IPS-20b (cell line): ENCODE measurements at regions not wholly inside any gene's neighbourhood (a gene's known extent, or its start where the extent isn't known, plus 50 kb on each side); places are given as distances from the start of the nearest gene placed in this dataset.

Experiments
- H3K27ac ChIP-seq: one replicate; pipeline ENCODE4 v1.5.1; 2013; ENCODE audit warnings: low read length
- H3K27me3 ChIP-seq: 2 replicates; pipeline ENCODE4 v1.6.1; 2013; ENCODE audit warnings: mild to moderate bottlenecking, low read length, inconsistent platforms; ENCODE audit not compliant: insufficient read depth
- H3K36me3 ChIP-seq: 2 replicates; pipeline ENCODE4 v1.6.1; 2013; ENCODE audit warnings: low read depth, mild to moderate bottlenecking, inconsistent platforms, low read length, moderate library complexity; ENCODE audit not compliant: insufficient read depth
- H3K4me1 ChIP-seq: 2 replicates; pipeline ENCODE4 v1.6.1; 2013; ENCODE audit warnings: mild to moderate bottlenecking, control low read depth, inconsistent platforms, low read length, moderate library complexity; ENCODE audit not compliant: insufficient read depth
- H3K4me3 ChIP-seq: 2 replicates; pipeline ENCODE4 v1.5.1; 2013; ENCODE audit warnings: mild to moderate bottlenecking, low read length, inconsistent platforms
- H3K9ac ChIP-seq: 2 replicates; pipeline ENCODE4 v1.6.1; 2013; ENCODE audit warnings: low read depth, mild to moderate bottlenecking, inconsistent platforms, low read length, moderate library complexity
- H3K9me3 ChIP-seq: 2 replicates; pipeline ENCODE4 v1.6.1; 2013; ENCODE audit warnings: mild to moderate bottlenecking, low read depth, low read length, inconsistent platforms; ENCODE audit not compliant: insufficient read depth

GRCh38 chr14:95466506-95466905 lies 49.9 kb downstream of the SYNE3 start:
- H3K4me1 ChIP-seq = no peaks in the 10 kb centered on the region
- no peaks in the 10 kb centered on the region for H3K9me3 ChIP-seq
- no peak overlapping the region for H3K4me3 ChIP-seq
- H3K27ac ChIP-seq = no peak overlapping the region
- H3K9ac ChIP-seq = no peak overlapping the region
- H3K27me3 ChIP-seq = peaks cover 10% of the 10 kb centered on the region; the same call in 1 of the 2 replicates
- no peaks in the 10 kb centered on the region for H3K36me3 ChIP-seq

GRCh38 chr14:95465936-95466335 lies 50.5 kb downstream of the SYNE3 start:
- Histone ChIP-seq H3K27ac (no peak overlapping the region), H3K9me3 (no peaks in the 10 kb centered on the region), H3K36me3 (no peaks in the 10 kb centered on the region), H3K4me1 (peaks cover 4% of the 10 kb centered on the region; the same call in 1 of the 2 replicates), H3K4me3 (no peak overlapping the region), H3K9ac (no peak overlapping the region), H3K27me3 (peaks cover 15% of the 10 kb centered on the region)

- no peaks in the 10 kb centered on the region for H3K36me3 ChIP-seq
- H3K4me1 ChIP-seq = peaks cover 6% of the 10 kb centered on the region; the same call in 1 of the 2 replicates
- H3K9me3 ChIP-seq = no peaks in the 10 kb centered on the region
- H3K9ac ChIP-seq = no peak overlapping the region
- H3K27me3 ChIP-seq = peaks cover 20% of the 10 kb centered on the region
- H3K4me3 ChIP-seq = no peak overlapping the region
- H3K27ac ChIP-seq = no peak overlapping the region
Measured at GRCh38 chr14:95465358-95465757, 51.1 kb downstream of the SYNE3 start.

GRCh38 chr14:95464514-95464913 lies 51.9 kb downstream of the SYNE3 start:
- Histone ChIP-seq H3K27me3 (peaks cover 20% of the 10 kb centered on the region), H3K9ac (no peak overlapping the region), H3K4me1 (peaks cover 6% of the 10 kb centered on the region; the same call in 1 of the 2 replicates), H3K36me3 (no peaks in the 10 kb centered on the region), H3K4me3 (no peak overlapping the region), H3K27ac (no peak overlapping the region), H3K9me3 (no peaks in the 10 kb centered on the region)

GRCh38 chr14:95464103-95464502 lies 52.3 kb downstream of the SYNE3 start:
- peaks cover 20% of the 10 kb centered on the region for H3K27me3 ChIP-seq
- no peaks in the 10 kb centered on the region for H3K36me3 ChIP-seq
- H3K27ac ChIP-seq = no peak overlapping the region
- no peaks in the 10 kb centered on the region for H3K9me3 ChIP-seq
- no peak overlapping the region for H3K9ac ChIP-seq
- no peak overlapping the region for H3K4me3 ChIP-seq
- peaks cover 6% of the 10 kb centered on the region; the same call in 1 of the 2 replicates for H3K4me1 ChIP-seq

GRCh38 chr14:95463171-95463901 lies 53.1 kb downstream of the SYNE3 start:
- H3K36me3 ChIP-seq = no peaks in the 10 kb centered on the region
- peaks cover 20% of the 10 kb centered on the region for H3K27me3 ChIP-seq
- no peak overlapping the region for H3K9ac ChIP-seq
- H3K4me1 ChIP-seq = peaks cover 6% of the 10 kb centered on the region; the same call in 1 of the 2 replicates
- H3K4me3 ChIP-seq = no peak overlapping the region
- no peak overlapping the region for H3K27ac ChIP-seq
- H3K9me3 ChIP-seq = no peaks in the 10 kb centered on the region

- Histone ChIP-seq H3K27me3 (peaks cover 20% of the 10 kb centered on the region), H3K27ac (no peak overlapping the region), H3K4me1 (peaks cover 6% of the 10 kb centered on the region; the same call in 1 of the 2 replicates), H3K9me3 (no peaks in the 10 kb centered on the region), H3K36me3 (no peaks in the 10 kb centered on the region), H3K9ac (no peak overlapping the region), H3K4me3 (no peak overlapping the region)
Measured at GRCh38 chr14:95462491-95462890, 54.0 kb downstream of the SYNE3 start.

- H3K27me3 ChIP-seq = peaks cover 20% of the 10 kb centered on the region
- no peaks in the 10 kb centered on the region for H3K36me3 ChIP-seq
- no peaks in the 10 kb centered on the region for H3K9me3 ChIP-seq
- peak overlapping the region; percentile 61; the same call in 1 of the 2 replicates for H3K4me3 ChIP-seq
- H3K9ac ChIP-seq = peak overlapping the region; percentile 28; the same call in 1 of the 2 replicates
- H3K4me1 ChIP-seq = peaks cover 6% of the 10 kb centered on the region; the same call in 1 of the 2 replicates
- no peak overlapping the region for H3K27ac ChIP-seq
Measured at GRCh38 chr14:95460647-95461478, 55.6 kb downstream of the SYNE3 start.

- Histone ChIP-seq H3K27me3 (peaks cover 20% of the 10 kb centered on the region), H3K36me3 (no peaks in the 10 kb centered on the region), H3K9me3 (no peaks in the 10 kb centered on the region), H3K4me1 (peaks cover 6% of the 10 kb centered on the region; the same call in 1 of the 2 replicates), H3K4me3 (no peak overlapping the region), H3K9ac (no peak overlapping the region), H3K27ac (no peak overlapping the region)
Measured at GRCh38 chr14:95458906-95459305, 57.5 kb downstream of the SYNE3 start.

- no peaks in the 10 kb centered on the region for H3K36me3 ChIP-seq
- H3K27ac ChIP-seq = no peak overlapping the region
- H3K9me3 ChIP-seq = no peaks in the 10 kb centered on the region
- H3K27me3 ChIP-seq = peaks cover 20% of the 10 kb centered on the region
- H3K9ac ChIP-seq = no peak overlapping the region
- H3K4me1 ChIP-seq = peaks cover 6% of the 10 kb centered on the region; the same call in 1 of the 2 replicates
- no peak overlapping the region for H3K4me3 ChIP-seq
Measured at GRCh38 chr14:95458459-95458858, 58.0 kb downstream of the SYNE3 start.

GRCh38 chr14:95456281-95456680 lies 60.2 kb downstream of the SYNE3 start:
- Histone ChIP-seq H3K9ac (no peak overlapping the region), H3K27ac (no peak overlapping the region), H3K36me3 (no peaks in the 10 kb centered on the region), H3K4me1 (peaks cover 6% of the 10 kb centered on the region; the same call in 1 of the 2 replicates), H3K4me3 (no peak overlapping the region), H3K27me3 (peaks cover 8% of the 10 kb centered on the region), H3K9me3 (no peaks in the 10 kb centered on the region)
